BLaER1 treated with 17β-estradiol and CSF1 and Interleukin-3, amounts not matched to agents 10 nM and 100 nM (cell line): ENCODE measurements at regions not wholly inside any gene's neighbourhood (a gene's known extent, or its start where the extent isn't known, plus 50 kb on each side); places are given as distances from the start of the nearest gene placed in this dataset.
"Not testable (repeated sequence)": the region's sequence is repeated elsewhere in the genome, so short reads cannot be mapped to it uniquely, and the experiment has no call there.

ENCODE experiments used
- H3K27ac ChIP-seq, 11 experiments: shearing (Covaris generic); formaldehyde crosslinking; 2 replicates each; pipeline ENCODE4 v1.8.1; 2022
- H3K27me3 ChIP-seq, 11 experiments: shearing (Covaris generic); formaldehyde crosslinking; 2 replicates each; pipeline ENCODE4 v1.8.1; 2022
- H3K36me3 ChIP-seq, 11 experiments: shearing (Covaris generic); formaldehyde crosslinking; 2 replicates each; pipeline ENCODE4 v1.8.1; 2022
- H3K4me1 ChIP-seq, 10 experiments: shearing (Covaris generic); formaldehyde crosslinking; 2 replicates each; pipeline ENCODE4 v1.8.1; 2022
- H3K4me2 ChIP-seq, 11 experiments: shearing (Covaris generic); formaldehyde crosslinking; 2 replicates each; pipeline ENCODE4 v1.8.1; 2022
- H3K4me3 ChIP-seq, 10 experiments: shearing (Covaris generic); formaldehyde crosslinking; 2 replicates each; pipeline ENCODE4 v1.8.1; 2022
- H3K9ac ChIP-seq, 11 experiments: shearing (Covaris generic); formaldehyde crosslinking; 2 replicates each; pipeline ENCODE4 v1.8.1; 2022
- H3K9me3 ChIP-seq, 11 experiments: shearing (Covaris generic); formaldehyde crosslinking; replicated peaks in 1 of 11; 2 replicates each; pipeline ENCODE4 v1.8.1; 2022
- H4K20me1 ChIP-seq, 11 experiments: shearing (Covaris generic); formaldehyde crosslinking; 2 replicates each; pipeline ENCODE4 v1.8.1; 2022
- Cebpa-rat ChIP-seq, 11 experiments: shearing (Covaris generic); IDR thresholded peaks; 2 replicates each; pipeline ENCODE4 v1.8.1; 2022

DNA sequence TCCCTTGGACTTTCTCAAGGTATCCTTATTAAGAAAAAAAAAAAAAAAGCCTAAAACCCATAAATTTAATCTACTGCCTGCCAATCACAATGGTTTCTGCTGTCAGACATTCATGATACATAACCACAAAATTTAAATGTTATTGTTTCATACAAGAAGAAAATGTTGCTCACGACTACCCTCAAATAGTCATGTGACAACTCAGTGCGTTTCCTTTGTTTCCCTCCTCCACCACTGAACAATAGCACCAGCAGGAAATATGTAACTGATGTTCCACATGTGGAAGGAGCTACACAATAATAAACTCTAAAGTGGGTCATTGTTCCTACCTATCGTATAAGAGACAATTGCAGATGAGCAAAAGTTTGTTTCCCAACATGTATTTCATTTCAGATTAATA is 244.1 kb upstream of the EDNRA start:
- Histone ChIP-seq H3K9me3 (no peaks in the 10 kb centered on the region), H3K4me1 (no peaks in the 10 kb centered on the region), H4K20me1 (no peaks in the 10 kb centered on the region), H3K9ac (no peak overlapping the region), H3K36me3 (no peaks in the 10 kb centered on the region), H3K4me3 (no peak overlapping the region), H3K4me2 (no peak overlapping the region), H3K27ac (no peak overlapping the region), H3K27me3 (no peaks in the 10 kb centered on the region)
- no peak for TF ChIP-seq Cebpa-rat (IDR thresholded peaks at IDR 0.05)

DNA sequence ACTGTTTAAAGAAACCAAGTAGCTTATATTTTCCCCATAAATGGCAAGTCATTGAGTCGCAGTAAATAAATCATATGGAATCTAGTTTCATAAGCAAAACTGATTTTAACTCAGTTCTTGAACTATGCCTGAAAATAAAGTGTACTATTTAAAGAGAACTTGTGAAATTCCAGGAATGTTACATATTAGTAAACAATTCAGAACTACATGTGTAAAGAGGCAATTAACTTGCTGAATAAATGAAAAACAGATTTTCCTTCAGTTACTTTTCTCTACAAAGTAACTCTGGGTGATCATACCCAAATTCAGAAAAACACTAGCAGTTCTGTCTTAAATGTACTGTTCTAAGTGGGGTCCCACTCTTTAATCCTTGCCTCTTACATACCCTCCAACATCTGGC is 236.1 kb upstream of the EDNRA start:
- H3K9me3 ChIP-seq: no peaks in the 10 kb centered on the region
- no peak for TF ChIP-seq Cebpa-rat (IDR thresholded peaks at IDR 0.05)
- no peaks in the 10 kb centered on the region for H4K20me1 ChIP-seq
- no peak overlapping the region for H3K27ac ChIP-seq
- no peak overlapping the region for H3K4me3 ChIP-seq
- H3K4me2 ChIP-seq: no peak overlapping the region
- no peak overlapping the region for H3K9ac ChIP-seq
- no peaks in the 10 kb centered on the region for H3K4me1 ChIP-seq
- no peaks in the 10 kb centered on the region for H3K27me3 ChIP-seq
- H3K36me3 ChIP-seq: no peaks in the 10 kb centered on the region

DNA sequence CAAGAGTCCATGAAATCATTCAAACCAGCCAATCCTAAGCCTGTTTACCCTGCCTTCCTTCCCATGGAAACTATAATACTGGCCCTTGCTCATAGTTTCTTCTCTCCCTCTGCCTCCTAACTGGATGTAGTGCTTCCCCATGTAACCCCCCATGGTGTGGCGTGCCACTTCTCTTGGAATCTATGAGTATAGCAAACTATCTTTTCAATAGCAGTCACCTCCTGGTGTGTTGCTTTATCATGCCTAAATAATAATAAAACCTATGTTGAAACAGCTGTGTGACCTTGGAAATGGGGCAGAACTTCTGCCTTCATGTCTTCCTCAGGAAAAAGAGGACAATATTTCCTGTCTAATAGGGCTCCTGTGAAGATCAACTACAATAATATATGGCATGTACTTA is 234.8 kb upstream of the EDNRA start:
- Histone ChIP-seq H3K4me2 (no peak overlapping the region), H3K36me3 (no peaks in the 10 kb centered on the region), H3K9ac (no peak overlapping the region), H3K27me3 (no peaks in the 10 kb centered on the region), H3K9me3 (no peaks in the 10 kb centered on the region), H3K27ac (no peak overlapping the region), H3K4me1 (no peaks in the 10 kb centered on the region), H4K20me1 (no peaks in the 10 kb centered on the region), H3K4me3 (no peak overlapping the region)
- TF ChIP-seq Cebpa-rat (IDR thresholded peaks at IDR 0.05): no peak

DNA sequence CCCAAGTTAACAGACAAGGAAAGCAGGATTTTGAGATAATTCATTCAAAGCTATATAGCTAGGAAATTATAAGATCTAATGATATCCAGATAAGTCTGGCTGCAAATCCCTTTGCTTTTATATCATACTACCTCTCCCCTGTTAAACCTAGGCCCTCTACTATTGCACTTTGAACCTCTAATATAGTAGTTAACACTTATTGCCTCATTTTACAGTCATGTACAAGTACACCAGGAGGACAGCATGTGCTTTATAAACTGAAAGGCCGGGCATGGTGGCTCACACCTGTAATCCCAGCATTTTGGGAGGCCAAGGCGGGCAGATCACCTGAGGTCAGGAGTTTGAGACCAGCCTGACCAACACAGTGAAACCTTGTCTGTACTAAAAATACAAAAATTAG is 234.4 kb upstream of the EDNRA start:
- H3K36me3 ChIP-seq, H4K20me1 ChIP-seq, H3K9ac ChIP-seq, H3K27me3 ChIP-seq, H3K4me2 ChIP-seq, H3K27ac ChIP-seq, H3K9me3 ChIP-seq, H3K4me3 ChIP-seq, H3K4me1 ChIP-seq: not testable (repeated sequence)

DNA sequence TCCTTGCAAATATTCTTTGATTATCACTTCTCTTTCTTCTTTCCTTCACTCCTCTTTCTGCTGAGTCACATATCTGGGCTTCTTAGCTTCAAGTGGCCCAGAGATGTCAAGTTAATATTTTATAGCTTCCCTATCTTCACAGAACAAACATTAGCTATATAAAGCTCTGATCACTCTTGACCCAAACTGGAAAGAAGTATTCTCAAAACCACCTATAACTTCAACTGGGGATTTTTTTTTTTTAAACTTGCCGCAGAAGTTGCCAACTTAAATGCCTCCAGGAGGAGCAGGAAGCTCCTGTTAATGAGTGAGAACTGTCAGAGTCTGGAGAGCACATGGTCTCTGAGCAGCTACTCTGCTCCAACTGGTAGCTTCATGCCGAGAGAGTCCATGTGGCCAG is 233.3 kb upstream of the EDNRA start:
- Histone ChIP-seq H3K9me3 (no peaks in the 10 kb centered on the region), H3K9ac (no peak overlapping the region), H3K4me3 (no peak overlapping the region), H3K27me3 (no peaks in the 10 kb centered on the region), H3K36me3 (no peaks in the 10 kb centered on the region), H3K27ac (no peak overlapping the region), H3K4me2 (no peak overlapping the region), H3K4me1 (peaks cover 0 to 5% (median 0%) of the 10 kb centered on the region in 10 experiments; a peak in 3 of 20 replicates), H4K20me1 (no peaks in the 10 kb centered on the region)
- no peak for TF ChIP-seq Cebpa-rat (IDR thresholded peaks at IDR 0.05)

DNA sequence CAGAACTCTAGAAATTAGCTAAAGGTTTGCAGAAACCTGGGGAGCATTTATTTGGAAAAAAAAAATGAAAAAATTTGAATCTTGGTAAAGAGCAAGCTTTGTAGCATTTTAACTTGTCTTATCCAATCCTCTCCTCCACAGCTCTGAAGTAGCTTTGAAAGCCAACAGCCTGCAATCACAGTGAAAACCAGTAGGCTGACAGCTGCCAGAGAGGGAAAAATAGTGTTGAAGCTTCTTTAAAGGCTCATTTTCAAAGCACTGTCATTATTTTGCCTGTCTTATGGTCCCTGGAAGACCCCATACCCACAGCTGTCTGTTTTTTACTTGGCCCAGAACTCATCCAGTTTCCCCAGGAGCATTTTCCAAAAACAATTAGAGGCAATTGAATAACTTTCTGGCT is 230.8 kb upstream of the EDNRA start:
- Histone ChIP-seq H3K36me3 (no peaks in the 10 kb centered on the region), H3K27me3 (no peaks in the 10 kb centered on the region), H4K20me1 (no peaks in the 10 kb centered on the region), H3K9me3 (no peaks in the 10 kb centered on the region), H3K4me2 (no peak overlapping the region), H3K27ac (no peak overlapping the region), H3K9ac (no peak overlapping the region), H3K4me1 (peaks cover 0 to 15% (median 0%) of the 10 kb centered on the region in 10 experiments; a peak in 3 of 20 replicates), H3K4me3 (no peak overlapping the region)
- TF ChIP-seq Cebpa-rat (IDR thresholded peaks at IDR 0.05): no peak

DNA sequence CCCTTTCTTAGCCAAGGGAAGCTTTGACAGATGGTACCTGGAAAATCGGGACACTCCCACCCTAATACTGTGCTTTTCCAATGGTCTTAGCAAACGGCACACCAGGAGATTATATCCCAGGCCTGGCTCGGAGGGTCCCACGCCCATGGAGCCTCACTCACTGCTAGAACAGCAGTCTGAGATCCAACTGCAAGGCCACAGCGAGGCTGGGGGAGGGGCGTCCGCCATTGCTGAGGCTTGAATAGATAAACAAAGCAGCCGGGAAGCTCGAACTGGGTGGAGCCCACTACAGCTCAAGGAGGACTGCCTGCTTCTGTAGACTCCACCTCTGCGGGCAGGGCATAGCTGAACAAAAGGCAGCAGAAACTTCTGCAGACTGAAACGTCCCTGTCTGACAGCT is 225.6 kb upstream of the EDNRA start:
- not testable (repeated sequence) for H3K36me3 ChIP-seq, H3K4me3 ChIP-seq, H4K20me1 ChIP-seq, H3K27ac ChIP-seq, H3K4me2 ChIP-seq, H3K9me3 ChIP-seq, H3K9ac ChIP-seq, H3K27me3 ChIP-seq
- H3K4me1 ChIP-seq: peaks cover 0 to 15% (median 0%) of the 10 kb centered on the region in 10 experiments; a peak in 3 of 20 replicates

DNA sequence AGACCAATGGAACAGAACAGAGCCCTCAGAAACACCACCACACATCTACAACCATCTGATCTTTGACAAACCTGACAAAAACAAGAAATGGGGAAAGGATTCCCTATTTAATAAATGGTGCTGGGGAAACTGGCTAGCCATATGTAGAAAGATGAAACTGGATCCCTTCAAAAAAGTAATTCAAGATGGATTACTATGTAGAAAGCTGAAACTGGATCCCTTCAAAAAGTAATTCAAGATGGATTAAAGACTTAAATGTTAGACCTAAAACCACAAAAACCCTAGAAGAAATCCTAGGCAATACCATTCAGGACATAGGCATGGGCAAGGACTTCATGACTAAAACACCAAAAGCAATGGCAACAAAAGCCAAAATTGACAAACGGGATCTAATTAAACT is 221.6 kb upstream of the EDNRA start:
- not testable (repeated sequence) for H3K9me3 ChIP-seq, H3K4me3 ChIP-seq, H3K9ac ChIP-seq, H3K4me1 ChIP-seq, H4K20me1 ChIP-seq, H3K27ac ChIP-seq, H3K27me3 ChIP-seq, H3K36me3 ChIP-seq, H3K4me2 ChIP-seq

DNA sequence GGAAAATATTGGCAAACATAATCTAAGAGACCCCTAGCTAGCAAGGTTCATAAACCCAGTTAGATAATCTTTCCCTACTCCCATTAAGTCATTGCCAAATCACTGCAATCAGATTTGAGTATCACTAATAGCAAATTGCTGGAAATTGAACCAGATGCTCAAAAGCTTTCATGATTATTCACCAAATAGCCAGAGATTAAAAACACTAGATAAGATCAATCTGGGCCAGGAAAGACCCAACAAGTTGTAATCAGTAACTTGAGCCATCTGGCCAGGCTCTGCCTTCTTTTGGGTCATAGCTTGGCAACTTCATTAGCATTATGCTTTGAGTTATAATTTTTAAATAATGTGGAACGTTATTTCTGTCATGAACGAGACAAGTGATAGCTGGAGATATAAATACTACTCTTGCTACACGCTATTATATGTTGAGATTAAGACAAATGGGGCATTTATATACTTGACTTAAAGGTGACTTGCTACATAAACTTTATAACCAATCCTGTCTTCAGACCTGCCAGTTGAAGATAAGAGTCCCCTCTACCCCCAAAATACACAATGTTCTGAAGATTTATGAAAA is 196.6 kb upstream of the EDNRA start:
- H3K4me3 ChIP-seq: no peak overlapping the region
- no peaks in the 10 kb centered on the region; a peak in 1 of 22 replicates for H3K9me3 ChIP-seq
- H3K4me2 ChIP-seq: no peak overlapping the region
- H3K4me1 ChIP-seq: peaks cover 0 to 27% (median 0%) of the 10 kb centered on the region in 10 experiments; a peak in 6 of 20 replicates
- H4K20me1 ChIP-seq: no peaks in the 10 kb centered on the region
- no peaks in the 10 kb centered on the region for H3K27me3 ChIP-seq
- no peak for TF ChIP-seq Cebpa-rat (IDR thresholded peaks at IDR 0.05)
- H3K9ac ChIP-seq: no peak overlapping the region
- H3K27ac ChIP-seq: no peak overlapping the region
- no peaks in the 10 kb centered on the region for H3K36me3 ChIP-seq

DNA sequence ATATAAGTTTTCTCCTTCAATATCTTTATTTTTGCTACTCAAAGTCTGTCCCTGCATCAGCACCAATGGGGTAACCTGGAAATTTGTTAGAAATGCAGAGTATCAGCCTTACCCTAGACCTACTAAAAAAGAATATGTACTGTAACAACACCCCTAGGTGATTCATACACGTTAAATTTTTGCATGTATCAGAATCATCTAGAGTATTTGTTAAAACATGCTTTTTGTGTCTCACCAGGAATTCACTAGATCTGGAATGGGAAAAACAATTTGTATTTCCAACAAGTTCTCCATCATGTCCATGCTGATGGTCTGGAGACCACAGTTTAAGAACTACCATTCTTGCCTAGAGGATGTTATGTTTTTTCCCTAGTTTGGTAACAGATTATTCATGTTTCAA is 196.0 kb upstream of the EDNRA start:
- Histone ChIP-seq H4K20me1 (no peaks in the 10 kb centered on the region), H3K9me3 (no peaks in the 10 kb centered on the region; a peak in 1 of 22 replicates), H3K36me3 (no peaks in the 10 kb centered on the region), H3K27me3 (no peaks in the 10 kb centered on the region), H3K4me3 (no peak overlapping the region), H3K27ac (no peak overlapping the region), H3K4me2 (no peak overlapping the region), H3K4me1 (peaks cover 0 to 27% (median 0%) of the 10 kb centered on the region in 10 experiments; a peak in 6 of 20 replicates), H3K9ac (no peak overlapping the region)
- TF ChIP-seq Cebpa-rat (IDR thresholded peaks at IDR 0.05): no peak
